Neuronal stem cell (in vitro differentiated cells): ENCODE measurements at regions not wholly inside any gene's neighbourhood (a gene's known extent, or its start where the extent isn't known, plus 50 kb on each side); places are given as distances from the start of the nearest gene placed in this dataset.

ENCODE experiments used
- DNase-seq: peaks from one replicate; pipeline ENCODE4 v3.0.0-alpha.2; 2013; ENCODE audit warnings: low spot score
- H2AFZ ChIP-seq: one replicate; pipeline ENCODE4 v1.6.1; 2013; ENCODE audit warnings: mild to moderate bottlenecking, low read length, inconsistent platforms
- H2AK5ac ChIP-seq: 2 replicates; pipeline ENCODE4 v1.6.1; 2013; ENCODE audit warnings: low read depth, mild to moderate bottlenecking, inconsistent platforms, low read length, moderate library complexity, mixed read lengths
- H2BK120ac ChIP-seq: 2 replicates; pipeline ENCODE4 v1.6.1; 2013; ENCODE audit warnings: low read depth, mild to moderate bottlenecking, inconsistent platforms, low read length, moderate library complexity, mixed read lengths
- H2BK12ac ChIP-seq: one replicate; pipeline ENCODE4 v1.6.1; 2013; ENCODE audit warnings: low read length, inconsistent platforms
- H2BK15ac ChIP-seq: 2 replicates; pipeline ENCODE4 v1.6.1; 2013; ENCODE audit warnings: mild to moderate bottlenecking, low read length, inconsistent platforms, mixed read lengths
- H2BK5ac ChIP-seq: one replicate; pipeline ENCODE4 v1.6.1; 2013; ENCODE audit warnings: inconsistent platforms, mild to moderate bottlenecking, low read length, moderate library complexity
- H3K14ac ChIP-seq: one replicate; pipeline ENCODE4 v1.6.1; 2013; ENCODE audit warnings: low read length, inconsistent platforms
- H3K18ac ChIP-seq: 2 replicates; pipeline ENCODE4 v1.6.1; 2013; ENCODE audit warnings: low read length, inconsistent platforms
- H3K23ac ChIP-seq: 2 replicates; pipeline ENCODE4 v1.6.1; 2013; ENCODE audit warnings: low read depth, mild to moderate bottlenecking, mixed read lengths, low read length, inconsistent platforms; ENCODE audit not compliant: poor library complexity
- H3K27ac ChIP-seq: replicated peaks from 3 replicates; pipeline ENCODE4 v1.5.1; 2013; ENCODE audit warnings: low read length, inconsistent platforms
- H3K27me3 ChIP-seq, 3 experiments: 2 replicates each; pipeline ENCODE4 v1.6.1; 2013; ENCODE audit warnings: low read length in 3 of 3, mild to moderate bottlenecking in 2 of 3, inconsistent platforms in 1 of 3, low read depth in 1 of 3, mixed read lengths in 1 of 3, moderate library complexity in 1 of 3; ENCODE audit not compliant: control insufficient read depth in 3 of 3, insufficient read depth in 3 of 3
- H3K36me3 ChIP-seq, 2 donors: replicated peaks in 1 of 2; 2 replicates each; pipeline ENCODE4 v1.6.1; 2013; ENCODE audit warnings: low read length in 2 of 2; ENCODE audit not compliant: control insufficient read depth in 2 of 2, insufficient read depth in 2 of 2
- H3K4ac ChIP-seq: 2 replicates; pipeline ENCODE4 v1.6.1; 2013; ENCODE audit warnings: inconsistent platforms, mild to moderate bottlenecking, low read length, moderate library complexity
- H3K4me1 ChIP-seq, 2 donors: 1 replicate in 1 of 2; 2 replicates in 1 of 2; pipeline ENCODE4 v1.6.1; 2013; ENCODE audit warnings: low read length in 2 of 2, low read depth in 1 of 2; ENCODE audit not compliant: control insufficient read depth in 2 of 2, insufficient read depth in 1 of 2
- H3K4me2 ChIP-seq: one replicate; pipeline ENCODE4 v1.6.1; 2013; ENCODE audit warnings: mild to moderate bottlenecking, low read length, inconsistent platforms; ENCODE audit not compliant: insufficient read depth, poor library complexity, severe bottlenecking
- H3K4me3 ChIP-seq, 2 donors: 2 replicates each; pipeline ENCODE4 v1.5.1; 2013; ENCODE audit warnings: low read length in 2 of 2, mild to moderate bottlenecking in 2 of 2, inconsistent platforms in 1 of 2, moderate library complexity in 1 of 2
- H3K79me1 ChIP-seq: one replicate; pipeline ENCODE4 v1.6.1; 2013; ENCODE audit warnings: low read depth, mild to moderate bottlenecking, inconsistent platforms, low read length, moderate library complexity
- H3K9ac ChIP-seq: one replicate; pipeline ENCODE4 v1.6.1; 2013; ENCODE audit warnings: mild to moderate bottlenecking, low read depth, low read length, inconsistent platforms; ENCODE audit not compliant: poor library complexity
- H3K9me3 ChIP-seq, 2 donors: replicated peaks in 1 of 2; 2 replicates each; pipeline versions ENCODE3 to v1.6.1; 2013; ENCODE audit warnings: low read length in 2 of 2, mild to moderate bottlenecking in 2 of 2, inconsistent platforms in 1 of 2, low read depth in 1 of 2, mixed read lengths in 1 of 2, moderate library complexity in 1 of 2; ENCODE audit not compliant: control insufficient read depth in 2 of 2, insufficient read depth in 1 of 2
- H4K8ac ChIP-seq: one replicate; pipeline ENCODE4 v1.6.1; 2013; ENCODE audit warnings: low read depth, mild to moderate bottlenecking, inconsistent platforms, low read length, moderate library complexity
- H4K91ac ChIP-seq: one replicate; pipeline ENCODE4 v1.6.1; 2013; ENCODE audit warnings: low read length, low read depth, mild to moderate bottlenecking, inconsistent platforms; ENCODE audit not compliant: poor library complexity
- WGBS, 2 donors: extraction: QIAGEN DNeasy Blood & Tissue Kit; methylation state at CpG; one replicate each; pipeline ENCODE4 v1.1.7; 2013; ENCODE audit warnings: missing lambda C conversion rate in 2 of 2, mixed read lengths in 1 of 2; ENCODE audit not compliant: insufficient read length in 2 of 2, insufficient replicate concordance in 1 of 2; ENCODE audit errors: extremely low coverage in 2 of 2; 5-methylcytosine and 5-hydroxymethylcytosine counted together

DNA sequence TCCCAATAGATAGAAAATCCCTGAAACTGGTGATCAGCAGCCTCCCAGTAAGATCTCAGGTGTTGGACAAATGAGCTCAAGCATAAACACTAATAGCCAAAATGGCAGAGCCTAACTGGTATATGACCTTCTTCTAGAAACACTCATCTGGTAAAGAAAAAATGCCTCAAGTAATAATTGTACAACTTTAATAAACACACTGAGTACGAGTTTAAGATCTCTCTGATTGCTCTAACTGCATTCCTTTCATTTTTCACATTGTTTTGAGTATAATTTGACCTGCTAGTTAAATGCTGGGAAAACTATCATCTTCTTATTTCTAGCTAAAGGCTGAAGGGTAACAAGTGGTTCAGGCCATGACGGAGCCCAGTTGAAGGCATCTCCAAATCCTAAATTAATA is 2009.5 kb upstream of the PCDH20 start:
- no peaks in the 10 kb centered on the region for H3K79me1 ChIP-seq
- H3K9ac ChIP-seq, result no peak overlapping the region
- no peak overlapping the region for H3K4ac ChIP-seq
- no peak overlapping the region for H2AK5ac ChIP-seq
- H3K27ac ChIP-seq, result no peak overlapping the region
- no peak overlapping the region for H3K18ac ChIP-seq
- no peak overlapping the region for H2BK5ac ChIP-seq
- no peak overlapping the region for H4K91ac ChIP-seq
- no peaks in the 10 kb centered on the region for H3K27me3 ChIP-seq
- no peaks in the 10 kb centered on the region for H3K9me3 ChIP-seq
- no peaks in the 10 kb centered on the region for H3K36me3 ChIP-seq
- no peaks in the 10 kb centered on the region for H3K4me1 ChIP-seq
- no peak overlapping the region for H4K8ac ChIP-seq
- H3K4me2 ChIP-seq, result no peak overlapping the region
- H3K14ac ChIP-seq, result no peak overlapping the region
- H2BK12ac ChIP-seq, result no peak overlapping the region
- no peak overlapping the region for H2AFZ ChIP-seq
- no peak overlapping the region for H3K23ac ChIP-seq
- no peak overlapping the region for H2BK120ac ChIP-seq
- no CpG with 5 or more reads among the region's 2 CpGs for WGBS, 2 donors
- DNase-seq, result no peak
- H2BK15ac ChIP-seq, result no peak overlapping the region
- H3K4me3 ChIP-seq, result no peak overlapping the region

DNA sequence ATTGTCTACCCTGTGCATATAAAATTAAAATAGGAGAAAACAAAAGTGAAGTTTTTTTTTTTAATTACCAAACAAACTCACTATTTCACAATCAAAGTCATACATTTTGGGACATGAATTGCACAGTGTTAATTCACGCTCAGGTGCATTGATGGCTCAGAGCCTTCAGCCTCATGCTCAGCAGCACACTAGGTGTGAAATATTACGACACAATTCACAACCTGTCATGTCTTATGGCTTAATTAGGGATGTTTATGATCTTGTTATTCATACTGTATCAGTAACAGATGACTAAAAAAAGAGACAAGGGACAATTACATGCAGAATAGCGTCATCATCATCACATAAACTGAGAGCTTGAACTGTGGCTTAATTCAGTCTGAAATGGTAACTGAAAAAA is 2005.5 kb upstream of the PCDH20 start:
- Histone ChIP-seq H4K91ac (no peak overlapping the region), H3K9ac (no peak overlapping the region), H2BK120ac (no peak overlapping the region), H2AK5ac (no peak overlapping the region), H3K27me3 (no peaks in the 10 kb centered on the region), H3K79me1 (no peaks in the 10 kb centered on the region), H3K36me3 (no peaks in the 10 kb centered on the region), H3K4me3 (no peak overlapping the region), H2AFZ (no peak overlapping the region), H3K27ac (no peak overlapping the region), H2BK15ac (no peak overlapping the region), H3K9me3 (no peaks in the 10 kb centered on the region), H3K23ac (no peak overlapping the region), H2BK5ac (no peak overlapping the region), H3K18ac (no peak overlapping the region), H3K4me2 (no peak overlapping the region), H3K14ac (no peak overlapping the region), H3K4me1 (no peaks in the 10 kb centered on the region), H4K8ac (no peak overlapping the region), H2BK12ac (no peak overlapping the region), H3K4ac (no peak overlapping the region)
- DNase-seq, result no peak
- no CpG with 5 or more reads among the region's 3 CpGs for WGBS, 2 donors

DNA sequence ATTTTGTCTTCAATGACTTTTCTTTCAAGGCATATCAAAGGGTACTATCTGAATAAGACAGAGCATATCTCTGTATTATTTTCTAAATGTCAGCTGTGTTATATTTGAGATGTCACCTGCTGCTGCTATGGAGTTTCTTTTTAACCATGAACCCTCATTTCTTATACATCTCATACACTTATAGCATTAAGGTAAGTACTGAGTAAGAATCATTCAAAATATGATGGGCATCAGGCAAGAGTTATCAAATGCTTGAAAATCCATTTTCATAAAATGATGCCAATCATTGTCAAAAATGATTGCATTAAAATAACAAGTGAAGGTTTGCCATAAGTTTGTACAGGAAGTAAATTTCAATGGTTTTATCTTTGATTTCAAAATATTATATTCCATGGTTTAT is 2005.0 kb upstream of the PCDH20 start:
- H2BK120ac ChIP-seq, result no peak overlapping the region
- no peaks in the 10 kb centered on the region for H3K9me3 ChIP-seq
- H4K8ac ChIP-seq, result no peak overlapping the region
- H3K14ac ChIP-seq, result no peak overlapping the region
- no peak overlapping the region for H4K91ac ChIP-seq
- H3K4me3 ChIP-seq, result no peak overlapping the region
- no peak for DNase-seq
- H3K27me3 ChIP-seq, result no peaks in the 10 kb centered on the region
- H2AK5ac ChIP-seq, result no peak overlapping the region
- no peak overlapping the region for H3K23ac ChIP-seq
- H3K4ac ChIP-seq, result no peak overlapping the region
- H3K18ac ChIP-seq, result no peak overlapping the region
- H2BK12ac ChIP-seq, result no peak overlapping the region
- H2AFZ ChIP-seq, result no peak overlapping the region
- H2BK5ac ChIP-seq, result no peak overlapping the region
- no peaks in the 10 kb centered on the region for H3K79me1 ChIP-seq
- no peak overlapping the region for H3K9ac ChIP-seq
- H3K4me1 ChIP-seq, result no peaks in the 10 kb centered on the region
- H2BK15ac ChIP-seq, result no peak overlapping the region
- H3K4me2 ChIP-seq, result no peak overlapping the region
- H3K27ac ChIP-seq, result no peak overlapping the region
- H3K36me3 ChIP-seq, result no peaks in the 10 kb centered on the region

DNA sequence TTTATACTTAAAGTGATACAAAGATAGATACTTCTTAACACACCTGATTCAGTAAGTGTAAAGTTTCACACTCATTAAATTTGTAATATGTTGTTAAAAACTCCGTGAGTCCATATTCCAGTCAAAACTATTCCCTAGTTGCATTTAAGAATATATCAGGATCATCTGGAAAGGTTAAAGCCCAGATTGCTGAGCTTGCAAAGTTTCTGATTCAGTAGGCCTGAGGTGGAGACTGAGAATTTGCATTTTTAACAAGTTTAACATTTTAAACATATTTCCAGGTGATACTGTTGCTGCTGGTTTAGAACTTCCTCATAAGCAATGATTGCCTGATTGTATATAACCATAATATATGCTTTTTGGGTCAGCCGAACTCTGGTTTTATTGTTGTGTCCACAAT is 1998.6 kb upstream of the PCDH20 start:
- Histone ChIP-seq H4K8ac (no peak overlapping the region), H2BK5ac (no peak overlapping the region), H3K4me1 (no peaks in the 10 kb centered on the region), H2AK5ac (no peak overlapping the region), H3K23ac (no peak overlapping the region), H3K9ac (no peak overlapping the region), H3K27me3 (no peaks in the 10 kb centered on the region), H3K9me3 (no peaks in the 10 kb centered on the region), H3K14ac (no peak overlapping the region), H3K4me3 (no peak overlapping the region), H2BK15ac (no peak overlapping the region), H2BK120ac (no peak overlapping the region), H2AFZ (no peak overlapping the region), H3K27ac (no peak overlapping the region), H3K4me2 (no peak overlapping the region), H3K36me3 (no peaks in the 10 kb centered on the region), H3K4ac (no peak overlapping the region), H4K91ac (no peak overlapping the region), H3K18ac (no peak overlapping the region), H2BK12ac (no peak overlapping the region), H3K79me1 (no peaks in the 10 kb centered on the region)
- WGBS, 2 donors, result no CpG with 5 or more reads among the region's 2 CpGs
- no peak for DNase-seq
